Esophagus muscularis mucosa (tissue), 4 donors: ENCODE measurements at regions not wholly inside any gene's neighbourhood (a gene's known extent, or its start where the extent isn't known, plus 50 kb on each side); places are given as distances from the start of the nearest gene placed in this dataset.
"Not testable (repeated sequence)": the region's sequence is repeated elsewhere in the genome, so short reads cannot be mapped to it uniquely, and the experiment has no call there.

Experiments used
- DNase-seq: peaks from one replicate; pipeline ENCODE4 v3.0.0-alpha.2; 2017; ENCODE audit errors: extremely low spot score
- H3K27ac ChIP-seq, 4 donors: fragments of 200-600 bp; sonication (generic); replicated peaks in 1 of 4; 1 replicate in 3 of 4; 2 replicates in 1 of 4; pipeline ENCODE4 v1.5.1; 2016 to 2019; ENCODE audit warnings: mild to moderate bottlenecking in 1 of 4
- H3K27me3 ChIP-seq, 4 donors: fragments of 200-600 bp; sonication (generic); one replicate each; pipeline versions ENCODE4 v1.5.1 to v1.6.0; 2016 to 2019
- H3K36me3 ChIP-seq, 4 donors: fragments of 200-600 bp; sonication (generic); one replicate each; pipeline ENCODE4 v1.5.1; 2016 to 2019
- H3K4me1 ChIP-seq, 4 donors: fragments of 200-600 bp; sonication (generic); one replicate each; pipeline ENCODE4 v1.5.1; 2016 to 2019
- H3K4me3 ChIP-seq, 4 donors: fragments of 200-600 bp; sonication (generic); 1 replicate in 2 of 4; 2 replicates in 2 of 4; pipeline ENCODE4 v1.5.1; 2016 to 2019; ENCODE audit warnings: mild to moderate bottlenecking in 4 of 4, moderate library complexity in 1 of 4
- H3K9me3 ChIP-seq, 4 donors: fragments of 200-600 bp; sonication (generic); 1 replicate in 3 of 4; 2 replicates in 1 of 4; pipeline ENCODE4 v1.5.1; 2016 to 2019
- EP300 ChIP-seq: sonication (generic); formaldehyde crosslinking; IDR thresholded peaks from one replicate; pipeline ENCODE4 v1.6.1; 2017; ENCODE audit warnings: antibody characterized with exemption
- POLR2A ChIP-seq: fragments of 450-650 bp; IDR thresholded peaks from one replicate; pipeline ENCODE4 v1.6.1; 2017; ENCODE audit warnings: antibody characterized with exemption, moderate library complexity, mild to moderate bottlenecking, low read depth
- POLR2AphosphoS5 ChIP-seq, 2 donors: sonication (generic); formaldehyde crosslinking; IDR thresholded peaks; one replicate each; pipeline ENCODE4 v1.6.1; 2017; ENCODE audit warnings: antibody characterized with exemption in 2 of 2
- whole genome bisulfite sequencing: methylation state at CpG from one replicate; pipeline ENCODE4 v1.1.5; 2018; 5-methylcytosine and 5-hydroxymethylcytosine counted together
- intact Hi-C: fragments of 100-400 bp; cut with DNase I; formaldehyde crosslinking; loops from one replicate; pipeline ENCODE4 v1.15.1; 2023
- TF ChIP-seq, protein P1 (sequence below), 3 experiments: fragments of 200-600 bp in 2 of 3; fragments of 450-650 bp in 1 of 3; sonication (generic) in 2 of 3; IDR thresholded peaks; one replicate each; pipeline ENCODE4 v1.5.1; 2017 to 2019; ENCODE audit warnings: antibody characterized with exemption in 3 of 3, mild to moderate bottlenecking in 2 of 3, moderate library complexity in 1 of 3

- Histone ChIP-seq H3K4me1 (peaks cover 0 to 8% (median 5%) of the 10 kb centered on the region in 4 donors), H3K36me3 (no peaks in the 10 kb centered on the region), H3K9me3 (no peaks in the 10 kb centered on the region), H3K27me3 (no peaks in the 10 kb centered on the region), H3K27ac (no peak overlapping the region), H3K4me3 (no peak overlapping the region)
- intact Hi-C loops = no loop called here
- 84% methylated on average over 8 of the region's 11 CpGs for WGBS
- TF ChIP-seq POLR2A (no peak), POLR2AphosphoS5 (IDR thresholded peaks at IDR 0.05) (no peak), EP300 (no peak)
- TF ChIP-seq, protein P1, sequence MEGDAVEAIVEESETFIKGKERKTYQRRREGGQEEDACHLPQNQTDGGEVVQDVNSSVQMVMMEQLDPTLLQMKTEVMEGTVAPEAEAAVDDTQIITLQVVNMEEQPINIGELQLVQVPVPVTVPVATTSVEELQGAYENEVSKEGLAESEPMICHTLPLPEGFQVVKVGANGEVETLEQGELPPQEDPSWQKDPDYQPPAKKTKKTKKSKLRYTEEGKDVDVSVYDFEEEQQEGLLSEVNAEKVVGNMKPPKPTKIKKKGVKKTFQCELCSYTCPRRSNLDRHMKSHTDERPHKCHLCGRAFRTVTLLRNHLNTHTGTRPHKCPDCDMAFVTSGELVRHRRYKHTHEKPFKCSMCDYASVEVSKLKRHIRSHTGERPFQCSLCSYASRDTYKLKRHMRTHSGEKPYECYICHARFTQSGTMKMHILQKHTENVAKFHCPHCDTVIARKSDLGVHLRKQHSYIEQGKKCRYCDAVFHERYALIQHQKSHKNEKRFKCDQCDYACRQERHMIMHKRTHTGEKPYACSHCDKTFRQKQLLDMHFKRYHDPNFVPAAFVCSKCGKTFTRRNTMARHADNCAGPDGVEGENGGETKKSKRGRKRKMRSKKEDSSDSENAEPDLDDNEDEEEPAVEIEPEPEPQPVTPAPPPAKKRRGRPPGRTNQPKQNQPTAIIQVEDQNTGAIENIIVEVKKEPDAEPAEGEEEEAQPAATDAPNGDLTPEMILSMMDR (IDR thresholded peaks at IDR 0.05) = no peak
- no peak for DNase-seq
Observed at GRCh38 chr1:67608661-67609576, 76.1 kb upstream of the GADD45A start.

DNA sequence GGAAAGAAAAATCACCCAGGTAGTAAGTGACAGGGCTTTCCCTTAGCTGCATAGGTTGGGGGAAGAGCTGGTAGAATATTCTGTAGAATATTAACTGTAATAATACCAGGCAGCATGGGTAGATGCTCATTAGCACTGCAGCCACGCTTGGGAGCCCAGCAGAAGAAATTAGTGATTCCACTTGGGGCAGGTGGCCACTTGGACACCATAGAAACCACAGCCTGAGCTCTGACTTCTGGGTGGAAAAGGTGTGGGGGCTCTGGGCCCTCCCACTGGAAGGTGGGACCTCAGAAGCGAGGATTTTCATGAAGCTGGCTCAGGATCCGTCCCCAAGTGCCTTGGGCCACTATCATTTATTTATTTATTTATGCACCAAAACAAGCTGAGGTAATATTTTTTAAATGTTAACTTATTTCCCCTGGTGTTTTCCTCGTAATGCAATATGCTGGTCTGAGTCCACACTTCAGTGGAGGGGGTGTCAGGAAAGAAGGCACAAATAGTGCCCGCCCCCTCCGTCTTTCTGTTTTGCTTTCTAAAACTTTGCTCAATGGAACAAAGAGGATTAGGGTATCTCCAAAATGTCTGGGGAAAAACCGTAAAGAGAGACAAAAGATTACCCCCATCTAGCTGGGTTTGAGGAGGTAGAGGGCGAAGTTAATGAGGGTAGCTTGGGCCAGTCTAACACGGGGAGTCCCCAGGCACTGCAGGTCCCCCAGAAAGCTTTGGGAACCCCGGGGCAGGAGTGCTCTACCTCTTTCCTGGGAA, 75.2 kb upstream of the GADD45A start:
- no peak overlapping the region for H3K4me3 ChIP-seq
- TF ChIP-seq EP300 (no peak), POLR2A (no peak)
- WGBS = 92% methylated on average over 10 of the region's 10 CpGs
- no peaks in the 10 kb centered on the region for H3K27me3 ChIP-seq
- peaks cover 0 to 8% (median 5%) of the 10 kb centered on the region in 4 donors for H3K4me1 ChIP-seq
- H3K27ac ChIP-seq = no peak overlapping the region
- H3K9me3 ChIP-seq = no peaks in the 10 kb centered on the region
- no peaks in the 10 kb centered on the region for H3K36me3 ChIP-seq
- DNase-seq = no peak
- intact Hi-C loops = no loop called here

GRCh38 chr1:67610450-67610849, 74.6 kb upstream of the GADD45A start:
- Histone ChIP-seq H3K27me3 (no peaks in the 10 kb centered on the region), H3K36me3 (no peaks in the 10 kb centered on the region), H3K9me3 (no peaks in the 10 kb centered on the region), H3K4me3 (no peak overlapping the region), H3K27ac (no peak overlapping the region), H3K4me1 (peaks cover 0 to 8% (median 5%) of the 10 kb centered on the region in 4 donors)
- 83% methylated on average over 4 of the region's 5 CpGs for WGBS
- no peak for DNase-seq
- intact Hi-C loops = no loop called here
- TF ChIP-seq POLR2A (no peak), POLR2AphosphoS5 (IDR thresholded peaks at IDR 0.05) (no peak), EP300 (no peak)
- TF ChIP-seq, protein P1 (IDR thresholded peaks at IDR 0.05) = no peak

DNA sequence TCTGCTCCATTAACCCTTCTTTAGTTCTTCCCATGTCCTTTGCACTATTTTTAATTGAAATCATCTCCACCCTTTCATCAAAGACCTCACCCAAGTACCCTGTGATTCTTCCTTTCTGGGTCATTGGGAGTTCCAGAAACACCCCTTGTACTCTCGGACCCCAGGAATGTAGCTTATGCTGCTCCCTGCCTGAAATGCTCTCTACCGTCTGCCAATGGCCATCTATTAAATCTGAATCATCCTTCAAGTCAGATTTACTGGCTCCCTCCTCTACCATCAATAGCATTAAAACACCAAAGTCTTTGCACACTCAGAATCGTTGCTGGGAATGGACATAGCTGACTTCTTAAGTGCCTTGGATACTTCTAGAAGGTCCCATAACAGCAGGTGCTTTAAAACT, 73.2 kb upstream of the GADD45A start:
- H3K27ac ChIP-seq = no peak overlapping the region
- intact Hi-C loops = no loop called here
- no peak overlapping the region for H3K4me3 ChIP-seq
- no peak for DNase-seq
- no peaks in the 10 kb centered on the region for H3K36me3 ChIP-seq
- TF ChIP-seq EP300 (no peak), POLR2A (no peak), POLR2AphosphoS5 (IDR thresholded peaks at IDR 0.05) (no peak)
- TF ChIP-seq, protein P1 (IDR thresholded peaks at IDR 0.05) = no peak
- peaks cover 0 to 8% (median 5%) of the 10 kb centered on the region in 4 donors for H3K4me1 ChIP-seq
- H3K27me3 ChIP-seq = no peaks in the 10 kb centered on the region
- no peaks in the 10 kb centered on the region for H3K9me3 ChIP-seq
- WGBS = 66% methylated on average over 3 of the region's 3 CpGs

DNA sequence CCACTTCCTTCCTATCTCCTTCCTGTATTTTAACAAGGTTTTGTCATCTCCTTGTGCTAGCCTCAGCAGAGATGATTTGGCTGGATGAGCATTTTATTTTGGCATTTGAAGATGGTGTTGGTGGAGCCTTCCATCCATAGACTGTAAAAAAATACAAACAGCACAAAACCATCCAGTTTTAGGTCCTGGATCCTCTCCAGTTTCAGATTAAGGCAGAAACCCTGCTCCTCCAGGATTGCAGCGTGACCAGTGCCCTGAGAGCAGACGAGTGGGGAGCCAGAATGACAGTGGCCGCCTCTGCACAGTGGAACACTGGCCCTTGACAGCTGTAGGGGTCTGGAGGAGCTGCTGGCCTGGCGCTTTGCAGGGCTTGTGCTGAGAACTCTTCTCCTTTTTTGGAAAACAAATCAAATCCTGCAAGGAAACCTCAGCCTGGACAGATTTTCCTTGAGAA, 72.2 kb upstream of the GADD45A start:
- Histone ChIP-seq H3K36me3 (no peaks in the 10 kb centered on the region), H3K9me3 (no peaks in the 10 kb centered on the region), H3K27me3 (no peaks in the 10 kb centered on the region), H3K4me3 (no peak overlapping the region), H3K27ac (no peak overlapping the region), H3K4me1 (peaks cover 0 to 9% (median 5%) of the 10 kb centered on the region in 4 donors)
- 68% methylated on average over 3 of the region's 4 CpGs for WGBS
- no peak for DNase-seq
- TF ChIP-seq, protein P1 (IDR thresholded peaks at IDR 0.05) = no peak
- TF ChIP-seq EP300 (no peak), POLR2A (no peak), POLR2AphosphoS5 (IDR thresholded peaks at IDR 0.05) (no peak)
- intact Hi-C loops = no loop called here

- H3K27me3 ChIP-seq, DNase-seq, intact Hi-C loops, H3K27ac ChIP-seq, H3K36me3 ChIP-seq, H3K9me3 ChIP-seq, H3K4me3 ChIP-seq: not testable (repeated sequence)
- H3K4me1 ChIP-seq = peaks cover 0 to 15% (median 11%) of the 10 kb centered on the region in 4 donors
- 92% methylated on average over 8 of the region's 8 CpGs for WGBS
Observed at GRCh38 chr1:67613479-67613878, 71.5 kb upstream of the GADD45A start.
